ENCODE measurements at regions not wholly inside any gene's neighbourhood (a gene's known extent, or its start where the extent isn't known, plus 50 kb on each side); places are given as distances from the start of the nearest gene placed in this dataset.

DNA sequence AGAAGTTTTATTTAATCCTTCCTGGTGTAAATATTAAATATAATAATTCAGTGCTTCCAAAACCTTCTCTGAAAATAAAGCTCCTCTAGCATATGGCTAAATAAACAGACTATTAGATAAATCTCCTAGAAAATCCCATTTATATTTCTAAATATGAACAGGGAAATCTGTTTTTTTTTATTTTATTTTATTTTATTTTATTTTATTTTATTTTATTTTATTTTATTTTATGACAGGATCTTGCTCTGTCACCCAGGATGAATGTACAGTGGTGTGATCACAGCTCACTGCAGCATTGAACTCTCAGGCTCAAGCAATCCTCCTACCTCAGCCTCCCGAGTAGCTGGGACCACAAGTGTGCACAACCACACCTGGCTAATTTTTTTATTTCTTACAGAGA lies 673.5 kb downstream of the IRS1 start:
- no peak overlapping the region for H3K27ac ChIP-seq (replicated peaks)
- no peaks in the 10 kb centered on the region for H3K27me3 ChIP-seq (ENCODE audit: insufficient read depth, poor library complexity, severe bottlenecking)
- no peak for DNase-seq (ENCODE audit: low read depth in 1 of 2, low spot score in 1 of 2)
- TF ChIP-seq, protein P1, sequence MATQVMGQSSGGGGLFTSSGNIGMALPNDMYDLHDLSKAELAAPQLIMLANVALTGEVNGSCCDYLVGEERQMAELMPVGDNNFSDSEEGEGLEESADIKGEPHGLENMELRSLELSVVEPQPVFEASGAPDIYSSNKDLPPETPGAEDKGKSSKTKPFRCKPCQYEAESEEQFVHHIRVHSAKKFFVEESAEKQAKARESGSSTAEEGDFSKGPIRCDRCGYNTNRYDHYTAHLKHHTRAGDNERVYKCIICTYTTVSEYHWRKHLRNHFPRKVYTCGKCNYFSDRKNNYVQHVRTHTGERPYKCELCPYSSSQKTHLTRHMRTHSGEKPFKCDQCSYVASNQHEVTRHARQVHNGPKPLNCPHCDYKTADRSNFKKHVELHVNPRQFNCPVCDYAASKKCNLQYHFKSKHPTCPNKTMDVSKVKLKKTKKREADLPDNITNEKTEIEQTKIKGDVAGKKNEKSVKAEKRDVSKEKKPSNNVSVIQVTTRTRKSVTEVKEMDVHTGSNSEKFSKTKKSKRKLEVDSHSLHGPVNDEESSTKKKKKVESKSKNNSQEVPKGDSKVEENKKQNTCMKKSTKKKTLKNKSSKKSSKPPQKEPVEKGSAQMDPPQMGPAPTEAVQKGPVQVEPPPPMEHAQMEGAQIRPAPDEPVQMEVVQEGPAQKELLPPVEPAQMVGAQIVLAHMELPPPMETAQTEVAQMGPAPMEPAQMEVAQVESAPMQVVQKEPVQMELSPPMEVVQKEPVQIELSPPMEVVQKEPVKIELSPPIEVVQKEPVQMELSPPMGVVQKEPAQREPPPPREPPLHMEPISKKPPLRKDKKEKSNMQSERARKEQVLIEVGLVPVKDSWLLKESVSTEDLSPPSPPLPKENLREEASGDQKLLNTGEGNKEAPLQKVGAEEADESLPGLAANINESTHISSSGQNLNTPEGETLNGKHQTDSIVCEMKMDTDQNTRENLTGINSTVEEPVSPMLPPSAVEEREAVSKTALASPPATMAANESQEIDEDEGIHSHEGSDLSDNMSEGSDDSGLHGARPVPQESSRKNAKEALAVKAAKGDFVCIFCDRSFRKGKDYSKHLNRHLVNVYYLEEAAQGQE (IDR thresholded peaks at IDR 0.05; ENCODE audit: insufficient replicate concordance, low read depth): no peak
- TF ChIP-seq, protein P2, sequence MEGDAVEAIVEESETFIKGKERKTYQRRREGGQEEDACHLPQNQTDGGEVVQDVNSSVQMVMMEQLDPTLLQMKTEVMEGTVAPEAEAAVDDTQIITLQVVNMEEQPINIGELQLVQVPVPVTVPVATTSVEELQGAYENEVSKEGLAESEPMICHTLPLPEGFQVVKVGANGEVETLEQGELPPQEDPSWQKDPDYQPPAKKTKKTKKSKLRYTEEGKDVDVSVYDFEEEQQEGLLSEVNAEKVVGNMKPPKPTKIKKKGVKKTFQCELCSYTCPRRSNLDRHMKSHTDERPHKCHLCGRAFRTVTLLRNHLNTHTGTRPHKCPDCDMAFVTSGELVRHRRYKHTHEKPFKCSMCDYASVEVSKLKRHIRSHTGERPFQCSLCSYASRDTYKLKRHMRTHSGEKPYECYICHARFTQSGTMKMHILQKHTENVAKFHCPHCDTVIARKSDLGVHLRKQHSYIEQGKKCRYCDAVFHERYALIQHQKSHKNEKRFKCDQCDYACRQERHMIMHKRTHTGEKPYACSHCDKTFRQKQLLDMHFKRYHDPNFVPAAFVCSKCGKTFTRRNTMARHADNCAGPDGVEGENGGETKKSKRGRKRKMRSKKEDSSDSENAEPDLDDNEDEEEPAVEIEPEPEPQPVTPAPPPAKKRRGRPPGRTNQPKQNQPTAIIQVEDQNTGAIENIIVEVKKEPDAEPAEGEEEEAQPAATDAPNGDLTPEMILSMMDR (IDR thresholded peaks at IDR 0.05; ENCODE audit: insufficient read depth, low read length): no peak
- TF ChIP-seq POLR2AphosphoS5 (IDR thresholded peaks at IDR 0.05; ENCODE audit: low read depth) (no peak), GABPA (IDR thresholded peaks at IDR 0.05; ENCODE audit: low read depth) (no peak), SPI1 (IDR thresholded peaks at IDR 0.05; ENCODE audit: borderline replicate concordance, low read depth) (no peak)
- no peak overlapping the region for H3K4me3 ChIP-seq (replicated peaks; ENCODE audit: insufficient read depth, low read length)

DNA sequence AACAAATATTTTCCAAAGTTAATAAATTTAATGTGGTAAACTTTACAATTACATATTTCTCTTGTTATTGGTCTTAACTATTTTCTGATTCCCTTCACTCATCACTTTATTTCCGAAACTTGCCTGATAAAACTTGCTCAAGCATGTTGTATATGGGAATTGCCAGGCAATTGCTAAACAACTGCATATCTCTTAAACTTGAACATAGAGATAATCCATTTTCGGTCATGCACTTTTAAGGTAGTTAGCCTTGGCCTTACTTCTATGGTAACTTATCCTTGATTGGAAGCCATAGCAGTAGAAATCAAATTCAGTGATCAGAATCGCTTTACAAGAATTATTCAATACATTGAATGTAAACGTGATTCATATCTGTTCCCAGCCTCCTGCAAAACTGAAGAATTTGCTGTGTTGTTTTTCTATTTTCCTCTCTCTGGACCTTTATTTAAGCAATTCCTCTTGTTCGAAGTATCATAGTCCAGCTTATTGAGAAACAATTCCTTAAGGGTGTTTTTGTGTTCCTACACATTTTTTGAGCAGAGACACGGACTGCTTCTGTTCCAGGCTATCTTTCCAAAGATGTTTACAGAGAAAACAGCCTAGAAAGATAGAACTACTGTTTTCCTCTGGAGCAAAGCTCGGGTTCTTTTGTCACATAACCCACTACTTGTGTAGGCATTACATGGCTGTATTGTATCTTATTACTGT lies 674.3 kb downstream of the IRS1 start:
- DNase-seq (ENCODE audit: low read depth in 1 of 2, low spot score in 1 of 2): no peak
- Histone ChIP-seq H3K27ac (replicated peaks) (no peak overlapping the region), H3K4me3 (replicated peaks; ENCODE audit: insufficient read depth, low read length) (no peak overlapping the region), H3K27me3 (ENCODE audit: insufficient read depth, poor library complexity, severe bottlenecking) (no peaks in the 10 kb centered on the region)
- TF ChIP-seq GABPA (IDR thresholded peaks at IDR 0.05; ENCODE audit: low read depth) (no peak), POLR2AphosphoS5 (IDR thresholded peaks at IDR 0.05; ENCODE audit: low read depth) (no peak), SPI1 (IDR thresholded peaks at IDR 0.05; ENCODE audit: borderline replicate concordance, low read depth) (no peak)
- TF ChIP-seq, protein P2 (IDR thresholded peaks at IDR 0.05; ENCODE audit: insufficient read depth, low read length): no peak
- TF ChIP-seq, protein P1 (IDR thresholded peaks at IDR 0.05; ENCODE audit: insufficient replicate concordance, low read depth): no peak

DNA sequence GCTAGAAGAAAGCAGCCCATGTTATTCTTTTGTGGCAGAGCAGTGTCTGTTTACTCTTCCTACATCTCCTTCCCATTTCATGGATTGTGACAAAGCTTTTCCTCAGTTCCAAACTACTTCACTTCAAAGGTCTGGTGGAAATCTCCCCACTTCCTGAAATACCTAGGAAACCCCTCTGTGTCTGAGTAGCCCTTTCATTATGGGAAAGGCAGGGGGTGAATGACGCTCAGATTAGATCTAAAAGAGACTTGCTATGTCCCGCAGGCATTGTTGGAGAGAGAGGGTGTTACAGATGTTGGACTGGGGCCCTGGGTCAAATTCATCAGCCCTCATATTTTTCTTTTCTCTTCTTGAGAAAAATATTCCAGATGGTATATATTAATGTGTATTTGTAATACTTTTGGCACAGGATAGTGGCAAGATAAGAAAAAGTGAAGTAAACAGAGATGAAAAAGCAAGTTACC lies 675.0 kb downstream of the IRS1 start:
- no peaks in the 10 kb centered on the region for H3K27me3 ChIP-seq (ENCODE audit: insufficient read depth, poor library complexity, severe bottlenecking)
- no peak for DNase-seq (ENCODE audit: low read depth in 1 of 2, low spot score in 1 of 2)
- TF ChIP-seq SPI1 (IDR thresholded peaks at IDR 0.05; ENCODE audit: borderline replicate concordance, low read depth): no peak
- TF ChIP-seq, protein P1 (IDR thresholded peaks at IDR 0.05; ENCODE audit: insufficient replicate concordance, low read depth): no peak
- TF ChIP-seq, protein P2 (IDR thresholded peaks at IDR 0.05; ENCODE audit: insufficient read depth, low read length): no peak
- no peak for TF ChIP-seq GABPA (IDR thresholded peaks at IDR 0.05; ENCODE audit: low read depth)
- TF ChIP-seq POLR2AphosphoS5 (IDR thresholded peaks at IDR 0.05; ENCODE audit: low read depth): no peak
- H3K27ac ChIP-seq (replicated peaks): no peak overlapping the region
- no peak overlapping the region for H3K4me3 ChIP-seq (replicated peaks; ENCODE audit: insufficient read depth, low read length)
